Smooth muscle cell (in vitro differentiated cells): ENCODE measurements at regions not wholly inside any gene's neighbourhood (a gene's known extent, or its start where the extent isn't known, plus 50 kb on each side); places are given as distances from the start of the nearest gene placed in this dataset.

Experiments used
- DNase-seq: peaks from one replicate; lab custom pipeline; 2025; ENCODE audit not compliant: unreplicated experiment; lab: John Stamatoyannopoulos, UW
- H2AFZ ChIP-seq: fragments of 200-600 bp; sonication (generic); 2 replicates; pipeline ENCODE4 v1.6.0; 2016; ENCODE audit warnings: antibody characterized with exemption, low read depth, mild to moderate bottlenecking
- H3F3A ChIP-seq: fragments of 200-600 bp; sonication (generic); 2 replicates; pipeline ENCODE4 v1.6.0; 2017; ENCODE audit warnings: antibody characterized with exemption, low read depth
- H3K27ac ChIP-seq: fragments of 200-600 bp; sonication (generic); 2 replicates; pipeline ENCODE4 v1.5.1; 2016; ENCODE audit warnings: low read depth, mild to moderate bottlenecking
- H3K27me3 ChIP-seq: fragments of 200-600 bp; sonication (generic); 2 replicates; pipeline ENCODE4 v1.6.1; 2016; ENCODE audit warnings: low read depth, mild to moderate bottlenecking
- H3K36me3 ChIP-seq: fragments of 200-600 bp; sonication (generic); 2 replicates; pipeline ENCODE4 v1.5.1; 2016; ENCODE audit warnings: low read depth
- H3K4me1 ChIP-seq: fragments of 200-600 bp; sonication (generic); 2 replicates; pipeline ENCODE4 v1.5.1; 2016; ENCODE audit warnings: low read depth
- H3K4me2 ChIP-seq: fragments of 200-600 bp; sonication (generic); 2 replicates; pipeline ENCODE4 v1.6.0; 2016; ENCODE audit warnings: mild to moderate bottlenecking
- H3K4me3 ChIP-seq: fragments of 200-600 bp; sonication (generic); 2 replicates; pipeline ENCODE4 v1.5.1; 2016; ENCODE audit warnings: mild to moderate bottlenecking
- H3K79me2 ChIP-seq: fragments of 200-600 bp; sonication (generic); 2 replicates; pipeline ENCODE4 v1.6.0; 2016; ENCODE audit warnings: low read depth, mild to moderate bottlenecking
- H3K9ac ChIP-seq: fragments of 200-600 bp; sonication (generic); 2 replicates; pipeline ENCODE4 v1.6.0; 2016; ENCODE audit warnings: low read depth
- H3K9me3 ChIP-seq: fragments of 200-600 bp; sonication (generic); replicated peaks from 2 replicates; pipeline ENCODE4 v1.5.1; 2016; ENCODE audit warnings: low read depth
- H4K20me1 ChIP-seq: fragments of 200-600 bp; sonication (generic); 2 replicates; pipeline ENCODE4 v1.6.0; 2016; ENCODE audit warnings: low read depth
- CTCF ChIP-seq: fragments of 200-600 bp; sonication (generic); IDR thresholded peaks from 2 replicates; pipeline ENCODE4 v1.5.1; 2017; ENCODE audit warnings: borderline replicate concordance, mild to moderate bottlenecking, antibody characterized with exemption; ENCODE audit not compliant: insufficient read depth, poor library complexity, severe bottlenecking
- WGBS: methylation state at CpG from one replicate; pipeline ENCODE4 v1.1.7; 2016; ENCODE audit warnings: low lambda C conversion rate; 5-methylcytosine and 5-hydroxymethylcytosine counted together

- Histone ChIP-seq H3K27me3 (no peaks in the 10 kb centered on the region), H2AFZ (peak overlapping the region; percentile 80), H3K4me3 (no peak overlapping the region), H3K27ac (peak overlapping the region; percentile 78), H4K20me1 (no peaks in the 10 kb centered on the region), H3K9me3 (no peaks in the 10 kb centered on the region), H3F3A (no peaks in the 10 kb centered on the region), H3K79me2 (no peaks in the 10 kb centered on the region), H3K4me2 (peak overlapping the region; percentile 74), H3K4me1 (peaks cover 10% of the 10 kb centered on the region), H3K9ac (peak overlapping the region; percentile 38), H3K36me3 (no peaks in the 10 kb centered on the region)
- WGBS: 40% methylated on average over 11 of the region's 11 CpGs
- DNase-seq: no peak
- no peak for TF ChIP-seq CTCF
These were observed 229.5 kb downstream of the TOMM20 start for GRCh38 chr1:234899041-234899729.

GRCh38 chr1:234898455-234899033 is 230.1 kb downstream of the TOMM20 start:
- H3K9ac ChIP-seq: peak overlapping the region; percentile 38
- WGBS: 80% methylated on average over 9 of the region's 9 CpGs
- H3K9me3 ChIP-seq: no peaks in the 10 kb centered on the region
- H3K27ac ChIP-seq: peak overlapping the region; percentile 78
- peak overlapping the region; percentile 74 for H3K4me2 ChIP-seq
- H3K4me3 ChIP-seq: no peak overlapping the region
- no peaks in the 10 kb centered on the region for H3F3A ChIP-seq
- H4K20me1 ChIP-seq: no peaks in the 10 kb centered on the region
- H3K36me3 ChIP-seq: no peaks in the 10 kb centered on the region
- H3K27me3 ChIP-seq: no peaks in the 10 kb centered on the region
- no peak for TF ChIP-seq CTCF
- peaks cover 10% of the 10 kb centered on the region for H3K4me1 ChIP-seq
- DNase-seq: no peak
- H2AFZ ChIP-seq: no peak overlapping the region
- no peaks in the 10 kb centered on the region for H3K79me2 ChIP-seq

- Histone ChIP-seq H3F3A (no peaks in the 10 kb centered on the region), H3K4me1 (peaks cover 10% of the 10 kb centered on the region), H3K36me3 (no peaks in the 10 kb centered on the region), H3K9ac (no peak overlapping the region), H2AFZ (no peak overlapping the region), H3K4me2 (no peak overlapping the region), H3K79me2 (no peaks in the 10 kb centered on the region), H3K4me3 (no peak overlapping the region), H4K20me1 (no peaks in the 10 kb centered on the region), H3K9me3 (no peaks in the 10 kb centered on the region), H3K27me3 (no peaks in the 10 kb centered on the region), H3K27ac (no peak overlapping the region)
- no peak for TF ChIP-seq CTCF
- DNase-seq: no peak
- WGBS: 94% methylated on average over 10 of the region's 10 CpGs
These were observed 230.7 kb downstream of the TOMM20 start for GRCh38 chr1:234897754-234898454.
